ENCODE measurements at regions not wholly inside any gene's neighbourhood (a gene's known extent, or its start where the extent isn't known, plus 50 kb on each side); places are given as distances from the start of the nearest gene placed in this dataset.

- TF ChIP-seq CTCF (IDR thresholded peaks at IDR 0.05) (no peak), POLR2A (IDR thresholded peaks at IDR 0.05) (no peak)
Observed at GRCh38 chrX:9393571-9393970, 71.3 kb upstream of the TBL1X start.

Data from body of pancreas (tissue), 4 donors.